ENCODE measurements at regions not wholly inside any gene's neighbourhood (a gene's known extent, or its start where the extent isn't known, plus 50 kb on each side); places are given as distances from the start of the nearest gene placed in this dataset.

DNA sequence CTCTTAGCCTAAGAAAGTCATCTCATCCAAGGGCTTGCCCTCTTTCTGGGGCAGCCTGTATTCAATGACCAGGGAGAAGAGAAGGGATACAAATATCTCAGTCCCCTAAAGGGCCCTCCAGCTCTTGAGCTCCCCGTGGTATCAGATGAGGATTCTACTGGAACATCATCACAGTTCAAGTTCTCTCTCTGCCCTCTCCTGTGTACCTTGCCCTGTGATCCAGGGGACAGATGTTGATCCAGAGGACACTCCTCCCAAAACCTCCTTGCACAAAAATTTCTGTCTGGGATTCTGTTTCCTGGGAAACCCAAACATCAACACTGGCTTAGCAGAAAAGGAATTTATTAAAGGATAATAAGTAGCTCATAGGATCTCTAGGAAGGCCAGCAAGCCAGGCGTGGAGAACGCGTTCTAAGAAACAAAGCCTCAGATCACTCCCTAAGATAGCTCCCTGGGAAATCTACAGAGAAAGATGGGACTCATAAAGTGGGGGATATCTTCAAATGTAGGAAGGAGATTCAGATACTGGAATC is 296.3 kb upstream of the KLF3 start:
- DNase-seq (ENCODE audit: low spot score) = no peak
- peaks cover 14% of the 10 kb centered on the region for H3K27me3 Mint-ChIP-seq (ENCODE audit: insufficient read depth)
- intact Hi-C loops (cut with micrococcal nuclease) = no loop called here
- H3K36me3 Mint-ChIP-seq (ENCODE audit: low read depth) = no peaks in the 10 kb centered on the region
- H3K27ac Mint-ChIP-seq = no peak overlapping the region
- no peak overlapping the region for H3K4me3 Mint-ChIP-seq
- no peaks in the 10 kb centered on the region for H3K4me1 Mint-ChIP-seq (ENCODE audit: low read depth)
- peaks cover 4% of the 10 kb centered on the region for H3K9me3 Mint-ChIP-seq

DNA sequence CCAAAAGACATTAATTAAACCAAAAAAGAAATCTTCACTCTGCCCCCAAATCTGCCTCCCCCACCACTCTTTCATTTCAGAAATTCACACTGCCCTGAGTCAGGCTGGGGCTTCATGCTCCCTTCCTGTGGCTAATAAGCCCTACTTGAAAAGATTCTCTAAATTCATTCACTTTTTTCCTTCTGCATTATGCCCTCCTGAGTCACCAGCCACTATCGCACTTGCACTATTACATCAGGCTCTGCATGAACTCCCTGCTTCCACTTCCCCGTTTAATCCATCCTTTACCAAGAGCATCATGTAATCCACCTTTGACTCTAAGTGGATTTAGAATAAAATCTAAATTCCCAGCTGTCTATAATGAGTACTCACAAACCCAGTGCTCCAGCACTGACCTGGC is 295.4 kb upstream of the KLF3 start:
- Mint-ChIP-seq H3K4me3 (no peak overlapping the region), H3K27ac (no peak overlapping the region), H3K9me3 (peaks cover 4% of the 10 kb centered on the region), H3K4me1 (ENCODE audit: low read depth) (no peaks in the 10 kb centered on the region), H3K27me3 (ENCODE audit: insufficient read depth) (peaks cover 14% of the 10 kb centered on the region), H3K36me3 (ENCODE audit: low read depth) (no peaks in the 10 kb centered on the region)
- no peak for DNase-seq (ENCODE audit: low spot score)
- intact Hi-C loops (cut with micrococcal nuclease) = no loop called here

DNA sequence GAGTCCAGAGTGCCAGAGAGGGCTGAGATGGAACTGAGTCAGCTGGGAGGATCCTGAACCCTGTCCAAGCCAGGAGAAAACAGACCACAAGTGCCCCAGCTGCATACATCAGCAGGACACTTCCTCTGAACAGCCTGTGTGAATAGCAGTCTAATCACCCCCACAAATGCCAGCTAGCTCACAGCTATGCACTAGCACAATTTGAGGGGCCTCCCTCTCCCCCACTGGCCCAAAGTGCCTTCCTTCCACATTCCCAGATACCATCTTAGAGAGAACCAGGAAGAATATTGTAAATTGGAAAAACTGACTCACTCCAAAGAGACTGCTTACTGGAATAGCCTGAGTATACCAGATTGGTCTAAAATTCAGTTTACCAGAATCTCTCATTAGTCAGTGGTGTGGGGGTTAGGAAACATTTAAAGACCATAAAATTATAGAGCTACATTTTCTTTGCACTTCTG is 292.6 kb upstream of the KLF3 start:
- DNase-seq (ENCODE audit: low spot score) = no peak
- Mint-ChIP-seq H3K27me3 (ENCODE audit: insufficient read depth) (peaks cover 7% of the 10 kb centered on the region), H3K27ac (no peak overlapping the region), H3K4me3 (no peak overlapping the region), H3K9me3 (peaks cover 4% of the 10 kb centered on the region), H3K4me1 (ENCODE audit: low read depth) (no peaks in the 10 kb centered on the region), H3K36me3 (ENCODE audit: low read depth) (no peaks in the 10 kb centered on the region)
- intact Hi-C loops (cut with micrococcal nuclease) = no loop called here

DNA sequence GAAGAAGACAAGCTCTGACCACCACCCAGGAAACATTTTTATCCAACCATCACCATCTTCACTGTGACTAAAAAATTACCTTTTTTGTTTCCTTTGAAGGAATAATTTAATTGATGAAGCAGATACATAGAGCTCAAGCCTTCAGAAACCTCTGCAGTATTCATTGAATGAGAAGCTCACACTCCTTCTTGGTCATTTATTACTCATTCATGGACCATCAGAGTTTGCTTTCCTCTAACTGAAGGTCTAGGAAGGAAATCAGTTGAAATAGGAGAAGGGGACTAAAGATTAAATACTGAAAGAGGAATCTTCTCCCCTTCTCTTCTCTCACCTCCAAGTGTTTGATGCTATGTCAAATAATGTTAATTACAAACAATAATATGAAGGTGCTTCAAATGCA is 290.6 kb upstream of the KLF3 start:
- H3K4me3 Mint-ChIP-seq = no peak overlapping the region
- H3K9me3 Mint-ChIP-seq = peaks cover 4% of the 10 kb centered on the region
- H3K36me3 Mint-ChIP-seq (ENCODE audit: low read depth) = no peaks in the 10 kb centered on the region
- no peak for DNase-seq (ENCODE audit: low spot score)
- intact Hi-C loops (cut with micrococcal nuclease) = no loop called here
- no peak overlapping the region for H3K27ac Mint-ChIP-seq
- no peaks in the 10 kb centered on the region for H3K4me1 Mint-ChIP-seq (ENCODE audit: low read depth)
- peaks cover 6% of the 10 kb centered on the region for H3K27me3 Mint-ChIP-seq (ENCODE audit: insufficient read depth)

DNA sequence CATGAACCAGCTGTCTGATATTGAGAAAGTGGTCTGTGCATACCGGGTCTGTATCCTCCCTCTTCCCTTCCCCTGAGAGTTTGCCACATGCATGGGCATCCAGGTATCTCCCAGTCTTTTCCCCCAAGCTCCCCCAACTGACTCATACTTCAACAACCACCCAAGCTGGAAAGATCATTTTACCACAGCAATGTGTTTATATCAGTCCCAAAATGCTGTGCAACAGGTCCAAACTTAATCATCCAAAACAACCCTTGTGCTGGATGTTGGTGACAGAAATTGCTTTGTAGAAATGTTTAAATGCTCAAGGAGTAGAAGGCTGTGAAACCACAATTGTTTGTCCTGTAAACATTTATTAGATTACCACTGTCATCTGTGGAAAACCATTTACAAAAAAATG is 286.8 kb upstream of the KLF3 start:
- Mint-ChIP-seq H3K27ac (no peak overlapping the region), H3K27me3 (ENCODE audit: insufficient read depth) (peaks cover 3% of the 10 kb centered on the region), H3K4me1 (ENCODE audit: low read depth) (no peaks in the 10 kb centered on the region), H3K9me3 (peaks cover 4% of the 10 kb centered on the region), H3K4me3 (no peak overlapping the region), H3K36me3 (ENCODE audit: low read depth) (no peaks in the 10 kb centered on the region)
- intact Hi-C loops (cut with micrococcal nuclease) = no loop called here
- no peak for DNase-seq (ENCODE audit: low spot score)

DNA sequence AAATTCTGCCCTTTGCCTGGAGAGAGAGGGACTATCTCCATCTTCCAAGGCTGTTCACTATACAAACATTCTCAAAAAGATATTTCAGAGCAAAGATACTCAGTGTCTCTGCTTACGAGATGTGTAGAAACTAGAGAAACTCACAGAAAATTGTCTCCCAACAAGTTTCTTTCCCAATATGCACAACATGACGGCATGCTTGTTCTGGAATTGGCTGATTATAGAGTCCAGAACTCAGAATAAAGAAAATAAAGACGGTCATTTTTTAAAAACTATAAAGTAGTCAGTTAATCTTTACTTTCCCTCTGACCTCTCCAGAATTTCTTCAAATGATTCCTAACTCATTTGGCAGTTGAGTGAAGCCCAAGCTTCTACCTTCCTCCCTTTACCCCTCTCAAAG is 285.5 kb upstream of the KLF3 start:
- H3K4me1 Mint-ChIP-seq (ENCODE audit: low read depth) = no peaks in the 10 kb centered on the region
- H3K27ac Mint-ChIP-seq = no peak overlapping the region
- no peaks in the 10 kb centered on the region for H3K9me3 Mint-ChIP-seq
- no peaks in the 10 kb centered on the region for H3K36me3 Mint-ChIP-seq (ENCODE audit: low read depth)
- no peak overlapping the region for H3K4me3 Mint-ChIP-seq
- DNase-seq (ENCODE audit: low spot score) = no peak
- peaks cover 3% of the 10 kb centered on the region for H3K27me3 Mint-ChIP-seq (ENCODE audit: insufficient read depth)
- intact Hi-C loops (cut with micrococcal nuclease) = no loop called here

DNA sequence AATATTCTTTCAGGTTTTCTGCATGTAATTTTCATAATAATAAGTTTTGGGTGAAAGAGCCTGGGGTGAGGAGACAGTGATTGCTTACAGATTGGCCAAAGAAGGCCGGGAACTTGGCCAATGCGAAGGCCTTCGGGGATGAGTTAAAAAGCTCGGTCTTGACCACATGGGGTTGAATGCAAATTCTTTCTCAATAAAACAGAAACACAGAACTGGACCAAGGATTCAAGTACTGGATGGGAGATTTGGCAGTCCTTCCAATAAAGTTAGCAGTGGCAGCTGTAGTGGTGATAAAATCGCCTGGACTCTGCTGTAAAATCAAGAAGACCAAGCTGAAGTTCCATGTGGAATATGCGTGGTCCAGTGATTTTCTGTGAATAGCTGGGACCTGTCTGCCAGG is 282.2 kb upstream of the KLF3 start:
- Mint-ChIP-seq H3K4me3 (no peak overlapping the region), H3K4me1 (ENCODE audit: low read depth) (no peaks in the 10 kb centered on the region), H3K27ac (no peak overlapping the region), H3K36me3 (ENCODE audit: low read depth) (no peaks in the 10 kb centered on the region), H3K27me3 (ENCODE audit: insufficient read depth) (peaks cover 3% of the 10 kb centered on the region), H3K9me3 (no peaks in the 10 kb centered on the region)
- intact Hi-C loops (cut with micrococcal nuclease) = no loop called here
- DNase-seq (ENCODE audit: low spot score) = no peak

DNA sequence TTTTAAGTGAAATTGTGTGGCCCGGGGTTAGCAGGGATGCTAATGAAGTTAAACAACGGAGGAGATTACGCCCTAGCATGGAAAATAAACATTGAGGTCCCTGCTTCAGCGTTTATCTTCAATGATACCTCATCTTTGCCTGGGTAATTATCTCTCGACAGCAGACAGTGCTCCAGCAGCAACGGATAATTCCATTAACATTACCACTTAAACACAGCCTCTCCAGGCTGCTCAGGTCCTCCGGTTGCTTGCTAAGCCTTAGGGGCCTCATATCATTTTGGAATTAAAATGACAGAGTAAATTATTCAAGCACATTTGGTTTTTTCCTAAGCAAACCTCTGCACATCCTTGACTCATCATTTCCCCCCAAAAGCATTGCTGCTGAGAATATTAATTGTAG is 281.5 kb upstream of the KLF3 start:
- no peaks in the 10 kb centered on the region for H3K4me1 Mint-ChIP-seq (ENCODE audit: low read depth)
- intact Hi-C loops (cut with micrococcal nuclease) = no loop called here
- H3K9me3 Mint-ChIP-seq = no peaks in the 10 kb centered on the region
- peaks cover 2% of the 10 kb centered on the region for H3K27me3 Mint-ChIP-seq (ENCODE audit: insufficient read depth)
- H3K36me3 Mint-ChIP-seq (ENCODE audit: low read depth) = no peaks in the 10 kb centered on the region
- no peak for DNase-seq (ENCODE audit: low spot score)
- H3K4me3 Mint-ChIP-seq = no peak overlapping the region
- H3K27ac Mint-ChIP-seq = no peak overlapping the region

DNA sequence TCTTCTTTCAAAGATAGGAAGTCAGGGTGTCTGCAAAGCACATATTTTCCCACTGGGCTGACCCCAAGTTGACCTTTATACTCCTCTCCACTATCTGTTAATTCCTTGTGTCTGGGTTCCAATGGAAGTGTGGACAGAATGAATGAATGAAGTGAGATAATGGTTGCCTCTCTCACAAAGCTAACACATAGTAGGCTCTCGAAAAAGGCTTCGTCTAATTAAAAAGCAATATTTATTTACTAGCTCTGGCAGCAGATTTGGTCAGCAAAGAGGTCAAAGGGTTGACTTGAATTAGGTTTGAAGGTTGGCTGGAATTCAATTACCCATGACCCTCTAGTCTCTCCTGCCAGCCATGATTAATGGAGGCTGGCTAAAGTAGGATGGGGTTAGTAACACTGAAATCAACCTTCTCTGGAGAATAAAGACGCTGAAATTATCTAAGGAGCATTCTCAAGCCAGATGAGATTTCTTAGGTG is 280.3 kb upstream of the KLF3 start:
- H3K27ac Mint-ChIP-seq = no peak overlapping the region
- H3K4me3 Mint-ChIP-seq = no peak overlapping the region
- DNase-seq (ENCODE audit: low spot score) = no peak
- H3K9me3 Mint-ChIP-seq = no peaks in the 10 kb centered on the region
- no peaks in the 10 kb centered on the region for H3K27me3 Mint-ChIP-seq (ENCODE audit: insufficient read depth)
- no peaks in the 10 kb centered on the region for H3K4me1 Mint-ChIP-seq (ENCODE audit: low read depth)
- intact Hi-C loops (cut with micrococcal nuclease) = no loop called here
- no peaks in the 10 kb centered on the region for H3K36me3 Mint-ChIP-seq (ENCODE audit: low read depth)

DNA sequence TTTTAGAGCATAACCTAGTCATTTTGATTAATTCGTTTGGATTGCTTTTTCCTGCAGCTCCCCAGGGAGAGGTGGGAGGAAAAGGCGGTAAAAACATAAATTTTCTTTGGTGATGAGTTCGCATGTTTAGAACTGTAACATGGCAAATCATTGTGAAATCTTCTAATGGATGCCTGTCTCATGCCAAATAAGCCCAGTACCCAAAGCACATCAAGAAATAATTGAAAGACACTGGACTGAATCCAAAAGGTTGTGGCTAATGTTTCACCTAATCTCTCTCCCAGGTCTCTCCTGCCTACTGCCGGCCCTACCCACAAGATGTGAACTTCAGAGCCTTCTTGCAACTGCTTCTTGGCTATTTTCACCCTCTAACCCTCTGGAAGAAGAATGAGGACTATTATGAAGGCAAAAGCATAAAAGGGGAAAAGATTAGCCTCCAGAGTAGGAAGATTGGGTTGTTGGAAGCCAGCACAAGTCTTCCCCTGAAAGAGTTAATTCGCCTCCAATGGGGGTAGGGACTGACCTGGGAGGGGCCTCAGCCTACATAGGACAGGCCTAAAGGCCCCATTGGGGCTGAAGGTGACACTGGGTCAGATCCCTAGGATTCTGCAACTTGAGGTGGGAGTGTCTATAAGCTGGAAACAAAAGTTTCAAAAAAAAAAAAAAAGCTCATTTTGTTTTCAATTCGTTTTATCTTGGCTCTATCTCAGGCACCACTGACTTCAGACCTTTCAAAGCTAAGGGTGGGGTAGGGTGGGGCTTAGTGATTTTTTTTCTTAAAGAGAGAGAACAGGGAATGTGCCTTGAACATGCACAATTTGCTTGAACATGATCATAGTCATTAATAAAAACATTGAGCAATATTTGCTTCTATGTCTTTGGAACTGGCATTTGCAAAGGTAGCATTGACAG is 278.6 kb upstream of the KLF3 start:
- intact Hi-C loops (cut with micrococcal nuclease) = no loop called here
- Mint-ChIP-seq H3K27me3 (ENCODE audit: insufficient read depth) (no peaks in the 10 kb centered on the region), H3K9me3 (peaks cover 9% of the 10 kb centered on the region), H3K4me1 (ENCODE audit: low read depth) (no peaks in the 10 kb centered on the region), H3K4me3 (no peak overlapping the region), H3K27ac (no peak overlapping the region), H3K36me3 (ENCODE audit: low read depth) (peaks cover 2% of the 10 kb centered on the region)
- DNase-seq (ENCODE audit: low spot score) = no peak

DNA sequence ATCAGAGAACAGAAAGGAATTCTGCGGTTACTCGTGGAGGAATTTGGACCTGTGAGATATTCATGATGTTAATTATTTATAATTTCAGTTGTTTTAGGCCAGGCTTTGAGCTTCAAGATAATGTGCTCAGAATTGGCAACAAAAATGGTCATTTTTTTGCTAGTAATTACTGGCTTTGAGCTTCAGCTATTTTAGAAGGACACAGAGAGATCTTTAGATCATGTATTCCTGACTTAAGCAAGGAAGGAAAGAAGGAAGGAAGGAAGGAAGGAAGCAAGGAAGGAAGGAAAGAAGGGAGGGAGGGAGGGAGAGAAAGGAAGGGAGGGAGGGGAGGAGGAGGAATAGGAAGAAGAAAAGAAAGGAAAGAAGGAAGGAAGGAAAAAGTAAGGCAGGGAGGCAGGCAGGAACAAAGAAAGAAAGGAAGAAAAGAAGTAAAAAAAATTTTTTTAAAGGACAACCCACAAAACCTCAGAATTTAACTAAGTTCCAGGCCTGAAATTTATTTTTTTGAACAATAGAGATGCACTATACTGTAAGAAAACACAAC is 277.9 kb upstream of the KLF3 start:
- DNase-seq (ENCODE audit: low spot score) = no peak
- intact Hi-C loops (cut with micrococcal nuclease) = no loop called here
- H3K4me3 Mint-ChIP-seq = no peak overlapping the region
- H3K27ac Mint-ChIP-seq = no peak overlapping the region
- peaks cover 16% of the 10 kb centered on the region for H3K9me3 Mint-ChIP-seq
- H3K36me3 Mint-ChIP-seq (ENCODE audit: low read depth) = peaks cover 2% of the 10 kb centered on the region
- H3K27me3 Mint-ChIP-seq (ENCODE audit: insufficient read depth) = no peaks in the 10 kb centered on the region
- no peaks in the 10 kb centered on the region for H3K4me1 Mint-ChIP-seq (ENCODE audit: low read depth)

DNA sequence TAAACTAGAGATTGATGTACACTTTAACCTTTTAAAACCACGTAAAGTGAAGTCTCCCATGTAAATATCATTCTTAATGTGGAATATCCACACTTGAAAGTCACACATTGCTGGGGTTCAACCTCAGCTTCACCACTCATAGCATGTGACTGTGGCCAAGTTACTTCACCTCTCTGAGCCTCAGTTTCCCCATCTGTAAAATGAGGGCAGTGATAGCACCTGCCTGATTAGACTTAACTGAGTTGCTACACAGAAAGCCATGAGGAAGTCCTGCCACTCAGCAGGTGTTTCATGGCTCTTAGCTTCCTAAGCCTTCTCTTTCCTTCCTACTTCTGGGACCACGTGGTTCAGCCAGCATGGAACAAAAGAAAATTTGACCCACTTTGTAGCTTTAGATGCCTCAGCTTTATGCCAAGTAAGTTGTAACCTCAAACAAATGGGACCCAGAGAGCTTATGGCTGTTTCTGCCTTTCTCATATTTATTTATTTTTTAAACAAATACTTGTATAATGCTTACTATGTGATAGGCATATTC is 277.3 kb upstream of the KLF3 start:
- no peak for DNase-seq (ENCODE audit: low spot score)
- H3K4me3 Mint-ChIP-seq = no peak overlapping the region
- H3K4me1 Mint-ChIP-seq (ENCODE audit: low read depth) = no peaks in the 10 kb centered on the region
- peaks cover 22% of the 10 kb centered on the region for H3K9me3 Mint-ChIP-seq
- intact Hi-C loops (cut with micrococcal nuclease) = no loop called here
- H3K27ac Mint-ChIP-seq = no peak overlapping the region
- H3K27me3 Mint-ChIP-seq (ENCODE audit: insufficient read depth) = no peaks in the 10 kb centered on the region
- H3K36me3 Mint-ChIP-seq (ENCODE audit: low read depth) = peaks cover 6% of the 10 kb centered on the region

DNA sequence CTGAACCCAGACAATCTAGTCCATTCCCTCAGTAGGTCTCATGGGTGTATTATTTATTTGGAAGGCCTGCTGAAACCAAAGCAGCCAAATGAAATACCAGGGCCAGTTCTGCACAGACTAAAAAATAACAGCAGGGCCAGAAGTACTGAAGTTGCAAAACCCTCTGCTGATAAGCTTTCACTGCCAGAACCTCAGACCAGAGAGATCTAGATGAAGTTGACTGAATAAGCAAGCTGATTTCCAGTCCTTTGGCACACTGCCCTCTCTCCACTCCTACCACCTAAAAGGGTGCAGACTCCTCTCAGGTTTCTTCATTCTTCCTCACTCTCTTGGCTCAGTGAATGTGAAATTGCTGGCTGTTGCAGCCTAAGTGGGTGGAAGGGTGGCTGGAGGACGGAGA is 276.7 kb upstream of the KLF3 start:
- no peaks in the 10 kb centered on the region for H3K27me3 Mint-ChIP-seq (ENCODE audit: insufficient read depth)
- H3K27ac Mint-ChIP-seq = no peak overlapping the region
- H3K9me3 Mint-ChIP-seq = peaks cover 28% of the 10 kb centered on the region
- H3K4me3 Mint-ChIP-seq = no peak overlapping the region
- intact Hi-C loops (cut with micrococcal nuclease) = no loop called here
- DNase-seq (ENCODE audit: low spot score) = no peak
- H3K4me1 Mint-ChIP-seq (ENCODE audit: low read depth) = no peaks in the 10 kb centered on the region
- peaks cover 8% of the 10 kb centered on the region for H3K36me3 Mint-ChIP-seq (ENCODE audit: low read depth)

Measured in activated T-helper 1 cell treated with anti-CD3 and anti-CD28 coated beads, Interleukin-12 subunit alpha, Interleukin-12 subunit beta, Interleukin-2, Interleukin-4 antibody, amounts not matched to agents 30 ng/mL and 10 ng/mL and 1 ng/mL, durations not matched to agents 14 hours and 24 hours and 36 hours (primary cell).